HG03139 (cell line): ENCODE measurements at regions not wholly inside any gene's neighbourhood (a gene's known extent, or its start where the extent isn't known, plus 50 kb on each side); places are given as distances from the start of the nearest gene placed in this dataset.

Experiments used
- ATAC-seq: cut with Tn5 transposase; IDR thresholded peaks from one replicate; pipeline ENCODE4 v1.9.1; 2021; ENCODE audit not compliant: unreplicated experiment

DNA sequence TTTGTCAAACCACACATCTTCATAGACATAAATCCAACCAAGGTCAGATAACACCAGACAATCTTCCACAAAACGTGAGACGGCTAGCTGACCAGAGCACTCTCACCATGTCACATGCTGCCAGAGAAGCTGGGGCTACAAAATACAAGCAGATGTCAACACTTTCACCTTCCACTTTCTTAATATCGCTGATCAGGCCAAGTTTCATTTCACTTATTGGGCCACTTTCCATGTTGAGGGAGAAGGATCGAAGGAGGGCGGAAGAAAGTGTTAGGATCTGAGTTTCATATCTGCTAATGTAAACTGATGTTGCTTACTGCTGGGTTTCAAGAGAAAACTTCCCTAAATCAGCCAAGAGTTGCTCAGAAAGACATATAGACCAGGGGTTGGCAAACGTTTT, 177.0 kb upstream of the PRDM1 start:
- ATAC-seq: no peak

- ATAC-seq: no peak
These were observed 178.1 kb upstream of the PRDM1 start for GRCh38 chr6:105907991-105908390.

- ATAC-seq: no peak
These were observed 178.8 kb upstream of the PRDM1 start for GRCh38 chr6:105907301-105907700.

DNA sequence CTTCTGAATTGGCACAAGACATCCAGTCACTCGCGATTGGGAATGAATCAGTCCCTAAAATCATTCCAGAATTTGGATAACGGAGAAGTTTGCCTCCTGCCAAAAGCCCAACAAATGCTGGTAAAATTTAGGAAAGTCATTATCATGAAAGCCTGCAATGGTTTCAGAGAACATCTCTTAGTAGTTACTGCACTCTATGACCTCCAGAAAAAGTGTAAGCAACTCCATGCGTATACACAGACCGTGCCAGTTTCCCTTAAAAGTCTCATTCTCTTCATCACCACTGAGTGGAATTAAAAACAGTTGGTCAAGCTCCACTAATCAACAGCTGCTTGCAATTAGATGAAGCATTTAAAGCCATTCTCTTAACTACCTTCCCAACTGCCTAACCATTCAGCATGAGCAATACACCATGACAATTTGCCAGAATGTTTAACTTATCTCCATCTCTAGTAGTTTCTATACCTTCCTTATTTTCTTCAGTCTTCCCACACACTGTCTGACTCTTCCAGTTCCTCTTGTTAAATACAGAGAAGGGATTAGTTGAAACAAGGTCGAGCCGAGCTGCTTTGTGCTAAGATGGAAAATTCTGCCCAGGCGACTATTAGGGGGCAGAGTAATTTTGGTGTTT, 183.6 kb upstream of the PRDM1 start:
- no peak for ATAC-seq

- ATAC-seq: no peak
These were observed 184.6 kb upstream of the PRDM1 start for GRCh38 chr6:105901583-105901982.

DNA sequence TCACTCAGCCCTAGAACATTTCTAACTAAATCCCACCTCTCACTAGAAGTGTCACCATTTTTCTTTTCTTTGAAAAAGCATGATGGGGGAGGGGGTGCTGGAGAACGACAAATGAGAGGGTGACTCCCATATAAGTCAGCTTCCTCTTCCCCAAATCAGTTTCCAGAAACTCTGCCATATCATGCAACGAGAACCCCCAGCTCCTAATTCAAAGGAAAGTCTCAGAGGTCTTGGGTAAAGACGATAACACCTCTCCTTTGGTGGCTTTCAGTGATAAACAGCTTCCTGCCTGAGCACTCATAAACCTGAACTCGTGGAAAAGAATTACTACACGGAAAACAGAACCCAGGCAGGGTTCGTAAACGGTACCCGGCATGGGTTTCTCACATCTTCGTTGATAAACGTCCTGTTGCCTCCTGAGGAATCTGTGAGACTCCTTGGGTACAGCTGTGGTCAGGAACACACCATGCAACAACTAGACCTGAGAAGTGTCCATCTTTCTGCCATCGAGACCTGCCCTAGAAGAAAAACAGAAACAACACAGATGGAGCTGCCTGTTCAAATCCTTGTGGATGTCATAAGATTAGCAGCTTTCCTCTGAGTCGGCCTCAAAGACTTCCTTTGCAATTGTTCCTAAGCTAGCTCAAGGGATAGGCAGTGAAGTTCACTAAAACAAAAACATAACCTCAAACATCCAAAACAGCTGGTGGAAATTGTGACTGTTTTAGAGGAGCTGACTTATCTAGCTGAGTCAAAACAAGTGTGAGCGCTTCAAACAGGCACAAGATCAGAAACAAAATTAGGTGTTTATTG, 185.8 kb upstream of the PRDM1 start:
- ATAC-seq: no peak

DNA sequence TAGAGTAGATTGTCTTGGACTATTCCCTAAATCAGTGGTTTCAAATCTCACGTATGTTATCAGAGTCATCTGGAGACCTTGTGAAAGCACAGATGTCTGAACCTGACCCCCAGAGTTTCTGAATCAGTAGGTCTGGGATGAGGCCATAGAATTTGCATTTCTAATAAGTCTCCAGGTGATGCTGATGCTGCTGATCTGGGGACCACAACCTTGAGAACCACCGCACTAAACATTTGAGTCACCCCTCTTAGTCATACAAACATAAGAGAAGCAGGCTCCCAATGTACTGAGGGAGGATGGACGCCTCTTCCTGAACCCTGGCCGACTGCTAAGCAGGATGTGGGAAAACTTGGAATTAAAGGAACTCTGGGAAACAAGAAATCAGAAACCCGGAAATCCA, 187.8 kb upstream of the PRDM1 start:
- peak; percentile 63 for ATAC-seq

DNA sequence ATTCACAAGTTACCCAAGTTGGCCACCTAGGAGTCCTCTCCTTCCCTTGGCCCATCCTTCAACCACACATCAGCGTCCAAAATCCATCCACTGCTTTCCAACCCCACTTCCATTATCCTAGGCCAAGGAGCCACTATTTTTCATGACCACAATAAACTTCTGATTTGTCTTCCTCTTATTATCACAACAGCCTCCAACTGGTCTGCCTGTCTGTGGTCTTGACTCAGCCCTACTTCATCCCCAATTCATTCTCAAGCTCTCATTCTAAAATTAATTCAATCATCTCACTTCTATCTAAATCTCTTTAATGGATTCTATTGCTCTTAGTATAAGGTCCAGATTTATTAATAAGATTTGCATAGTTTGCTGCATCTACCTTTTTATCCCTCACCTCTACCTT, 189.0 kb upstream of the PRDM1 start:
- ATAC-seq: no peak

DNA sequence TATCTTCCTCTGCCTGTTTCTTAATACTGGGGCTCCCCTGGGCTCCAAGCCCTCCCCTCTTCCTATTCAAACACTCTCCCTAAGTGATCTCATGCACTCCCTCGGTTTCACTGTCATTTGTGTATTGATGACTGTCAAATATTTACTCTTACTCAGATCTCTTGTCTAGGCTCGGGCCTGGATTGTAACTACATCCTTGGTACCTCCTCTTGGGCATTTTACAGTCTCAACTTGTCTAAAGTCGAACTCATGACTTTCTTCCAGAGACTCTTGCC, 189.4 kb upstream of the PRDM1 start:
- no peak for ATAC-seq

GRCh38 chr6:105896052-105896820, 189.9 kb upstream of the PRDM1 start:
- no peak for ATAC-seq

DNA sequence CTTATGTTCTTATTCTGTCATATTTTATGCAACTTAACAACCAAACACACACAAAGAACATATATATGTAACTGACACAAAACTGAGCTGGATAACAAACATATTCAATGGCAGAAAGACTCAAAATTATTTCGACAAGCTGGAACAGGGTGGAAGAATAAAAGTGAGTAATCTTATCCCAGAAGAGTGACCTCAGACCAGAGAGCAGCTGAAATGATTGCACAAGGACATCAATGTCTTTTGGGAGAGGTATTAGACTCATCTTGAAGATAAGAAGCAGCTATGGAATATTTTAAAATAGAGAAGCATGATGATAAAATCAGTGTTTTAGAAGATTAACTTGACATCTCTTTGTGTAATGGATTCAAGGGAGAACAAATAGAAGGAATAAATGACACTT, 191.6 kb upstream of the PRDM1 start:
- ATAC-seq: no peak

GRCh38 chr6:105893741-105894140, 192.4 kb upstream of the PRDM1 start:
- ATAC-seq: no peak

GRCh38 chr6:105892577-105893262, 193.4 kb upstream of the PRDM1 start:
- ATAC-seq: peak; percentile 77

GRCh38 chr6:105890521-105891244, 195.5 kb upstream of the PRDM1 start:
- no peak for ATAC-seq

DNA sequence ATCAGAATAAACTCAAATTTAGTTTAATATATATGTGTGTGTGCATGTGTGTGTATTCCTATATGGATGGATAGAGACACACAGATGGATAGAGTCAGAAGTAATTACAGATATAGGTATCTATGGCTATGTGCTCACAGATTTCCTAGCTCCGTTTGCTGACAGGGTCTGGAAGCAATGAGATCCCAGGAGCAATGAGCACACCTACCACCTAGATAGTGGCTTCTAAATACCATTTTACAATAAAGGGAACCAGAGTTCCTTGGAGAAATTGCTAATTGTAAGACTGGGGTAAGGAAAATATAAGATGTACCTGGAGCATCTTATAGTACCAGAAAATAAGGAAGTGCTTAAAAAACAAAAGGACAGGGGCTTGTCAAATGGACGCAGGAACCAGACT, 196.2 kb upstream of the PRDM1 start:
- no peak for ATAC-seq

DNA sequence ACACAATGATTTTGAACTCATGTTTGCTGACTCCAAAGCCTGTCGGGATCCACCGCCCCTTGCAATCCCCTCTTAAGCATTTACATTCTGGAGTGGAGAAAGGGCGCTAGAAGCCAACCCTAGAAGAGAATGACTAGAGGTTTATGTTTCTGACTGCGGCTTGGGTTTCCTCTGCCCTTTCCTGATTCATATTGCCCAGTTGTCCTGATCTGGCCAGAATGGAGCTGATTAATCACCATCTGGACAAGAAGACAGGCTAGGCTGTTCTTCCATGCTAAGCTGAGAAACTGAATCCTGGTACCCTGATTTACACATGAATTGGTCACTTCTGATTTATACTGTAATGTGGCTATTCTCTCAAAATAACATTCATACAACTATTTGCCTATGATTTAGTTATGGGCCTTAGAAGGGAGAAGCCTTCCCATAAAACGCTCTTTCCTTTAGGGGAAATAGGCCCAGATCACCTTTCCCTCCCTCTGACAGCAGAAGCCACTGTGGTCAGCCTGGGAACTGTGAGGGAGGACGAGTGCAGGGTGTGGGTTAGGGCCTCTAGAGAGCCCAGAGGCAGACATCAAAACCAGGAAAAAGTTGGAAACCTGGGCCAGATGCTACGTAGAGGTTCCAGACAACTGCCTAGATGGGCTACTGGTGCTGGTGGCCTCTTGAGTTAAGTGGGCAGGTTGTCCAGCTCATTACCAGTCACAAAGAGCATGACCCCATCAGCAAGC, 199.2 kb upstream of the PRDM1 start:
- ATAC-seq: no peak

GRCh38 chr6:105886066-105886813, 199.9 kb upstream of the PRDM1 start:
- no peak for ATAC-seq

DNA sequence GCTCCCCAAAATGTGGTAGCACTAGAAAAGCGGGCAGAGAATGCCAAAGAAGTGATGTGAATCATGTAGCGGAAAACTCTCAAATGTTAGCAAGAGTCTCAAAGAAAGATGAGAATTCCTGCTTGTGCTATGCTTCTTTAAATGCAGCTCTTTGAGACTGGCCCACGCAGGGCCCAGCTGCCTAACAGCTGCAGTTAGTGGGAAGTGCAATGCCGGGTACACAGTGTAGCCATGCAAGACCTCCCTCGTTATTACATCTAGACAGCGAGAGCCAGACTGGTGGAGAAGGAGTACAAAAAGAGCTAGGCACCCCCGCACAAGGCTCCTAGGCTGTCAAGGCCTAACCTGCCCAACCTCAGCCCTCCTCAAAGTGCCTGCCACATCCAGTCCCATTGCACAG, 201.7 kb upstream of the PRDM1 start:
- no peak for ATAC-seq

DNA sequence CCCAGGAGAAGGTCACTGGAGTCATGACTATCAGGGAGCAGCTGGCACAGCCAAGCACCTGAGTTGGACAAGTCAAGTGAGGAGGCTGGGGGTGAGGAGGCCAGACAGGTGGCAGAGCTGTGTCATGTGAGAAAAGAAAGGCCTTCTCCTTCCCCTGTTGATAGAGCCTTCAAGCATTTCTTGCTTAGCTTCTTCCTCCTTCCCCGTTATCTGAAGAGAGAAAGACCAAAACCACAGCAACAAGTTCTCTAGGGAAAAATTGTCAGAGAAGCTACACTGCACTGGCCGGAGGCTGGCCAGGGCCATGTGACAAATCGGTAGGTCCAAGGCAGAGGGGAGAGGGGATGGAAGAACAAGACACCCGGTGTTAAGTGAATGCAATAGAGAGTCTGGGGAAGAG, 202.1 kb upstream of the PRDM1 start:
- no peak for ATAC-seq

DNA sequence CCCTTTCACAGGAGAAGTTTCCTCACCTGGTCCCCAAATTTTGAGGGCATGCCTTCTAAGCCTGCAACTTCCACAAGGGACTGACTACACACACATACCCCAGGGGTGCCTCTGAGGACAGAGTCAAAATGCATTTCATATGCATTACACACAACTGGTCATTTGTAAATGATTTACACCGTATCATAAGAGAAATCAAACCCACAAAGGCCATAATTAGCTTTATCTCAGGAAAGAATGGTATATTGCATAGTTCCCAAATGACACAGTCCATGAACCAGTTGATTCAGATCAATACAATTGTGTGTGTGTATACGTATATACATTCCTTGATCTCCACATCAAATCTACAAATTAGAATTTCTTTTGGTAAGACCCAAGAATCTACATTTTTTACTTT, 203.3 kb upstream of the PRDM1 start:
- ATAC-seq: no peak
